GM21529 (cell line): ENCODE measurements at regions not wholly inside any gene's neighbourhood (a gene's known extent, or its start where the extent isn't known, plus 50 kb on each side); places are given as distances from the start of the nearest gene placed in this dataset.
"Not testable (repeated sequence)": the region's sequence is repeated elsewhere in the genome, so short reads cannot be mapped to it uniquely, and the experiment has no call there.

Experiments
- ATAC-seq: cut with Tn5 transposase; IDR thresholded peaks from one replicate; pipeline ENCODE4 v1.9.1; 2021; ENCODE audit not compliant: unreplicated experiment

DNA sequence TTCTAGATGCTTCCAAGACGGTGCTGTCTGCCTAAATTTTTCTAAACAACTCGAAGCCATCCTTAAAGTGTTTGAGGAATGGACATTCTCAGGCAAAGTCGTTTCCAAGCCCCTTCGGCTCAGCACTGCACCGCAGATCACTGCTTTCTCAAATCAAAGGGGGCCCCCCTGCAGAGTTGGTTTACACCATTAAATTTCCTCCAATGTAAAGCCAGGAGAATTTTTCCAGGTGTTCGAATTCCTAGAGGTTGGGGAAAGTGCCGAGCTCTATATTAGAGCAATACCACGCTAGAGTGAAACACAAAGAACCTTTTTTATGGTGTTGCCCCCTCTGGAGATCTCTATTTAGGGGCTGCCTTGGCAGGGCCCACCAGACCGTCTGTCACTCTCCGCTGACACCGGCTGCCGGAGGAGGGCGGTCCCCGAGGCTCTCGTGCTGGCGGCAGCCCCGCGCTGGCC lies 277.9 kb upstream of the NR2F2 start:
- no peak for ATAC-seq

DNA sequence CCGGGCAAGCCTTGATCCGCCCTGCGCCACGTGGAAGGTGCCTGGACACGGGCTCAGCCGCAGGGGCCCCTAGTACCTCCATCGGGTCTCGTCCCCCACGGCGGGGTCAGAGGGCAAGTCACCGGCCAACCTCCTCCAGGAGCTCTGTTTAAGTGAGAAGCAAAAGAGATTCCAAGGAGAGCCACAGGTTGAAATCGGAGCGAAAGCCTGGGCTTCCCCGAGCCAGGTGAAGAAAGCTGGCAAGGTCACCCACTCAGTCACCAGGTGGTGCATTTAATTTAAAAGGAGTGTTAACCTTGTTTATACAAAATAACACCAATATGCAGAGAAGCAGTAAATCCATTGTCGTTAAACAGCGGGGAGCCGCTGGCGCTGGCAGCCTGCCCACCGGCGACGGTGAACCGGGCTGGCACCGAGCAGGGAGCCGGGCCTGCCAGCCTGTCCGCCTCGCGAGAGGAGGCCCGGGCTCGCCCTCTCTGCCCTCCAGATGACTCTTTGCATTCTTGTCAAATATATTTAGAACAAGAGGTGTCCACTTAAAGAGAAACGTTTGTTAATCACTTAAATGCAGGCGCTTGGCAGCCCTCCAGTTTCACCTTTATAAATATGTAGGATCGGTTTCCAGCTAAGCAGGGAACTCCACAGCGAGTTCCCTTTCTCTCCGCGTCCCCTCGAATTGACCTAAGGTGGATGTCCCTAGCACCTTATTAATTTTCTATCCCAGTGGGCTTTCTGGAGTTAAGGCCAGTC lies 277.3 kb upstream of the NR2F2 start:
- no peak for ATAC-seq

DNA sequence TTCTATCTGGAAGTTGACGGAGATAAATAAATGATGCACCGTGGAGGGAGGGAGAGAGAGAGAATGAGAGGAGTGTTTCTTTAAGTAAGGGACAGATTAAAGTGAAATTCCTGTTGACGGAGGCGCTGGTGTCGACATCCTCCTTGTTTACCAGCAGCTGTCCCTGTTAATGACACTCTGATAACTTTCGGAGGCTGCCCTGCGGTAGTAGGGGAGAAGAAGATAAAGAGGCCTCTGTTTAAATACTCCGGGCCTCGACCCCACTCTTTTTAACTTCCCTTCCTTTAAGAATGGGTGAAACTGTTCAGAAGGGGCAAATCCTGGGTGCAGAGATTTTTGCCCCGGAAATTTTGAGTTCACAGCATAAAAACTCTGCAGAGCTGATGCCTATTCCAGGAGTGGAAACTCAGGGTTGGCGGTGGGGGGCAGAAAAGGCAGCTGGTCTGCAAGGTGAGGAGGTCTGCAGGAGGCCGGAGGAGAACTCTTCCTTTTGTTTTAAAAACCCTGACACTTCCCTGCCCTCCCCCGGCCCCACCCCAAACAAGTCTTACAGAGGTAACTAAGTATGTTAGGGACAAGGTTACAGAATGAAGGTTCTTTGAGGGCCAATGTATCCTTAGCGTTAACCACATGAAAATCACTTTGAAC lies 276.6 kb upstream of the NR2F2 start:
- ATAC-seq: no peak

DNA sequence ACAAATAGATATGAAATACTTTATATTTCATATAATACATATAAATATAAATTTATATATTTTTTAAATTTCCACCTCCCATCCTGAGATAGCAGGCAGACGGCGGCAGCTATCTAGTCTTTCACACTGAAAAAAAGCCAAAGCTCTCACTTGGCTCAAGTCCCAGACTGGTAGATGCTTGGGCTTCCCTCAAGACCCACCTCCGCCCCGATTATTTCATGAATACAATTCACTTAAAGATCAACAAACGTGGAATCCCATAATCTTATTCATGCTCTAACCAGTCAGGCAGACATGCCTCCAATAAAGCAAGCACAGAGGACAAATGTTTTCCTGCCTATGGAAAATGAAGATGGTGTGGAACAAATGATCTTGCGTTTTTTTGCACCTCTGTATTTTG lies 275.9 kb upstream of the NR2F2 start:
- ATAC-seq: no peak

DNA sequence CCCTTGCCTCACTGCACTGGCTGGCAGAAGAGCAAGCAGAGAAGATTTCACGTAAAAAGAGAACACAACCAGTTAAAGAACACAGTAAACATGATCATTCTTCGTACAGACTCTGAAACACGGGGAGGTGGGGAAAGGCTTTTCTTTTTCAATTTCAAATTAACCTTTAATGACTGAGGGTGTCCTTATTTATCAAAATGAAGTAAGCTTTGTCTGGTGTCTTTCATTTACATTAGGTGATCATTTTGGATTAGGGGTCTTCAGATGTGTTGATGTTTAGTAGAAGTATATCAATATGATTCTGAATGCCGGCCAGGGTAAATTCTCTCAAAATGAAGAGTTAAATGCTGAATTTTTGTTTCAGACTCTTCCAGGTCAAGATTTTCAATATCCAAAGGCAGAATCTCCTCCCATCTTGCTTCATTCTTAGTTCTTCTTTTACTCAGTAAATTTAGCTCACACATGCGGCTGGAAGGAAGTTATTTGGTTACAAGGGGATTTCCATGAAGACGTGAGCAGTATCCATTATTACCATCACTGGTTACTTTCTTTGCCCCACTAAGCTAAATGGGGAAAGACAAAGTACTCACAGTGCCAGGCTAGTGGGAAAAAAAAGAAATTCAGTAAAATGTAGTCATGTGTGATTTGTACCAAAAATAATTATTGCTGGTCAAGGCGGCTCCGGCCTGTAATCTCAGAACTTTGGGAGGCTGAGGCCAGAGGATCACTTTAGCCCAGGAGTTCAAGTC lies 272.2 kb upstream of the NR2F2 start:
- peak; percentile 78 for ATAC-seq

DNA sequence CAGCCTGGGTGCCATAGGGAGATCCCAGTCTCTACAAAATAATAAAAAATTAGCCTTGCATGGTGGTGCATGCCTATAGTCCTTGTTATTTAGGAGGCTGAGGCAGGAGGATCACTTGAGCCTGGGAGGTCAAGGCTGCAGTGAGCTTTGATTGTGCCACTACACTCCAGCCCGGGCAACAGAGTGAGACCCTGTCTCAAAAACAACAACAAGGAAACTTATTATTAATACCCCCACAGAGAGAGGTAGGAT lies 271.7 kb upstream of the NR2F2 start:
- ATAC-seq: not testable (repeated sequence)

DNA sequence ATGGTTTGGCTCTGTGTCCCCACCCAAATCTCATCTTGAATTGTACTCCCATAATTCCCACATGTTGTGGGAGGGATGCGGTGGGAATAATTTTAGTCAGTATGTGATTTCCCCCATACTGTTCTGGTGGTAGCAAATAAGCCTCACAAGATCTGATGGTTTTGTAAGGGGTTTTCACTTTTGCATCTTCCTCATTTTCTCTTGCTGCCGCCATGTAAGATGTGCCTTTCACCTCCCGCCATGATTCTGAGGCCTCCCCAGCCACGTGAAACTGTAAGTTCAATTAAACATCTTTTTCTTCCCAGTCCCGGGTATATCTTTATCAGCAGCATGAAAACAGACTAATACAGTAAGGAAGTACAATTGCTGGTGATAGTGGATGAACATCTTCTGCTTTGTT lies 269.9 kb upstream of the NR2F2 start:
- ATAC-seq: not testable (repeated sequence)

DNA sequence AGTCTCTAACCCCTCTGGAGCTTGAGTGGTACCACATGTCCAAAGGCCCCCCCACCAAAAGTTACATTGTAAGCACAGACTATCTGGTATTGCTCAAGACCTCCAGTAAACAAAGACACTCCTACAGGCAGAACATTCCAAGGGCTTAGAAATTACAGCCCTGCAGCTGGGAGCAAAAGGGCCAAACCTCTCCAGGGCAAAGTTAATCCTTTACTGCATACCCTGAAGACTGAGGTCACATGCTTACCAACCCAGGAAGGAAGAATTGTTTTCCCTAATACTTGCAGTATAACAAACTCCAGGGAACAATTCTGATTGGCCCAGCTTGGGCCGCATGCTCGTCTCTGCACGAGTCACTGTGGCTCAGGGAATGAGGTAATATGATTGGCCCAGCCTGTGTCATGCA lies 266.1 kb upstream of the NR2F2 start:
- no peak for ATAC-seq

DNA sequence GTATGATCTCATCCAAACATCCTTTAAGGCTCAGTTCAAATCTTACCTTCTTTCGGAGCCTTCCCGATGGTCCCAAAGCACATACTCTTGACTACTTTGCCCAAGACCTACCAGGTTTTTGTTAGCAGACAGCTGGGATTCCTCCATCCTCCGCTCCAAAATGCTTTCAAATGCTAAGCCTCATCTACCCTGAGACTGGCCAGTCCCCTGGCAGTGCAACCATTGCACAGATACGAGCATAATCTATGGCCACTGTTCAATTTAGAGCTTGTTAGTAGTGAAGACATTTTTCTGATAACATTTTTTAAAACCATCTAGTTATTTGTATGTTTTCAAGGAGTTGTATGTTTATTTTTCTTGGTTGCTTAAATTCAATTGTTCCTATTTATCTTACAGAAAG lies 264.4 kb upstream of the NR2F2 start:
- ATAC-seq: no peak

DNA sequence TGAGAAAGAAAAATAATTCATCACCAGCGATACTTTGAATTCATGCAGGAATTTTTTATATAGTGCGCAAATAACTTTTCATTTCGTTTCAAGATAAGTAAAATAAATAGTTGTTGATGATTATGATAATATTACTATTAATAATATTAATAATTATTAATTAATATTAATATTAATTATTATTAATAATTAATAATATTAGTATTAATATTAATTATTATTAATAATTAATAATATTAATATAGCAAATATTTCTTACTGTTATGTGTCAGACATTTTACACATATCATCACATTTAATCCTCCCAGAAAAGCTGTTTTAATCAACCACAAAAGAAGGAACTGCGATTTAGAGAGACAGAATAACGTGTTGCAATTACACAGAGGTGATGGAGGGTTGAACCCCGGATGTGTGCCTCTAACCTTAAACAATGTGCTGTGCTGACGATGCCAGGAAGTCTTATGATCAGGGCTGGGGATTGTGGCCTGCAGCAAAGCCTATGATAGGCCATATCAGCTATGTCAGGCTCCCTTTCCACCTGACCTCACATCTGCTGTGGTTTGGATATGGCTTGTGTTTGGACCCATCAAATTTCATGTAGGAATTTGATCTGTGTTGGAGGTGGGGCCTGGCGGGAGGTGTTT lies 263.5 kb upstream of the NR2F2 start:
- no peak for ATAC-seq

DNA sequence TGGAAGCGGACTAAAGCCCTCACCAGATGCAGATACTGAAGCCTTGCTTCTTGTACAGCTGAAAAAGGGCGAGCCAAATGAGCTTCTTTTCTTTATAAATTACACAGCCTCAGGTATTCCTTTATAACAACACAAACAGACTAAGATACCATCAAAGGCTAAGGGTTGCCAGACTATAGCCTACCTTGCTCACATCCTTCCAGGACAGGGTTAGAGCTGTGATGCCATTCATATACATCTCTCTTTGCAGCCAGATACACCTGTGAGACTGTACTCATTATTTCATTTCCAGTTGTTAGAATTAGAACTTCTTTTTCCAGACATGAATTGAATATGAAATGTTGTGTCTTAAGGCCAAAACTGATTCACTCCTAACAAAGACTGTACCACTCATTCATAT lies 262.8 kb upstream of the NR2F2 start:
- no peak for ATAC-seq

DNA sequence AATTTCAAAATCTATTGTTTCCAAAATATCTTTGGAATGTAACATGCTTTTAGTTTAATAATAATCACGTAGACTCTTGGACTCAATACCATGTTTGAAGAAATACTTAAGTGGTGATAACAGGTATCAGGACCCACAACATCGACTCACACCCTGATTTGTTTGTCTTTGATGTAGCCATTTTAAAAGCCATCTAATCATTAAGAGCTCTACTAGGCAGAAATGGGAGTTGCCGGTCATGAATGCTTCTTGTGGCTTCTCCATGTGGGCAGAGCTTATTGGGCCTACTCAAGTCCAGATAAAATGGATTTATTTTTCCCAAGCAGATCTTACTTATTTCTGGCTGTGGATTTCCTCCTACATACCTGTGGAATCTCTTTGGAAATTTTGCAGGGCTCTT lies 261.6 kb upstream of the NR2F2 start:
- no peak for ATAC-seq

DNA sequence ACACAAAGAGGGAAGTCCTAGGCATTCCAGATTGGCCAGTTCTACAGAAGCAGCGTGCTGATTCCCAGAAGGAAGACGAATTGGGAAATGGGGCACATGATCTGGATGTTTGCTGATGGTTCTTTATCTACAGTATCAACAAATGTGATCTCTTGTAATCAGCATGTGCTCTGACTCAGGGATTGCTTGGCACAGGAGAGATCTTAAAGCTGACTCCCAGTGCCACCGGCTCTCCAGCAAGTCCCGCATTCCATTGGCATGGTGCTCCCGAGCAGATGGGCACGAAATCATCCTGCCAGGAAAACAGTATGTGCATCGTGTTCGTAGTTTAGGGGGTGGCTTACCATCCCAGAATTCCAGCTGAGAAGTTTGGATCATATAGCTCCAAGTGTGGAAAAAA lies 259.9 kb upstream of the NR2F2 start:
- ATAC-seq: no peak

DNA sequence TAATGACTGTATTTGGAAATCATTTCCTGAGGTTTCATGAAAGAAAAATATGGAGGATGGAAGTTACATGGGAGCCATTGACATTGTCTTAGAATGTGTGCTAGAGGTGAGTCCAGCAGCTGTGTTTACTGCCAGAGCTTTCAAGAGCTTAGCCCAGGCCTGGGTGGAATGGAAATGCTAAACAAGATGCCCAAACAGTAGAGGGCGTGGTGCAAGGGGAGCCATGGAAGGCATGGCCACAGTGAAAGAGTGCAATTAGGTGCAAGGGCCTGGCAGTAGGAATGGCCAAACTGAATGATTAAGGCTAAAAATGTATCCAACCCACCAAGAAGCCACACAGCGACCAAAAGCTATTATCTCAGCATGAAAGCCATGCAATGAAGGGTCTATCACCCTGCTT lies 257.7 kb upstream of the NR2F2 start:
- no peak for ATAC-seq

DNA sequence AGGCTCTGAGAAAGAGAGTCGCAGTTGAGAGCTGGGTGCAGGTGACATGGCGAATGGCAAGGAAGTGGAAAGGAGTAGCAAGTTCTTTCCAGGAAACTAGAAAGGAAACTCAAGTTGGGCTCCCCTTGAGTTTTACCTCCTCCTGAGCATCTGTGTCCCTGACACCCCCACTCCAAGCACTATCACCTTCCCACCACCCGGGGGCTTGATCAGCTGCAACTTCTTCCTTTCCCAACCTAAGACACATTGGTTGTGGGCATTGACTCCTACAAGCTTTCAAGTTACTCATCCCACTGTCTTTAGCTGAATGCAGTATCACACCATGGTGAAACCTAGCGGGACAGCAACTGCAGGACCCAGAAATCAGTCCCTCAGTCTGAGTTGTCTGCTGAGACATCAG lies 256.6 kb upstream of the NR2F2 start:
- no peak for ATAC-seq

DNA sequence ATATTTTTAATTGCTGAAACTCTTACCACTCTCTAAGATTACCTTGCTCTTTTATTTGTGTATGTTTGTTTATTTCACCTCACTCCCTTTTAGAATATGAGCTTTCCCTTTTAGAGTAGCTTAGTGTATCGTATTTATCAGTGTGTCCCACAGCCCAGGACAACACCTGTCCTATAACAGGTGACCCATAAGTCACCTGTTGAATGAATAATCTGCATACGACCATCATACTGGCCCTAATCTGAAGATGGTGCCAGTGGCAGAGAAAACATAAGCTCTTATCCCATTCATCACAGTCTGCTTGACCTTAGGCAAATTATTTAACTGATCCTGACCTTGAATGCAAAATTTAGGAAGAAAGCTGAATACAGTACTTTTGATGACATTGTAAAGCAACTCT lies 254.6 kb upstream of the NR2F2 start:
- ATAC-seq: no peak

DNA sequence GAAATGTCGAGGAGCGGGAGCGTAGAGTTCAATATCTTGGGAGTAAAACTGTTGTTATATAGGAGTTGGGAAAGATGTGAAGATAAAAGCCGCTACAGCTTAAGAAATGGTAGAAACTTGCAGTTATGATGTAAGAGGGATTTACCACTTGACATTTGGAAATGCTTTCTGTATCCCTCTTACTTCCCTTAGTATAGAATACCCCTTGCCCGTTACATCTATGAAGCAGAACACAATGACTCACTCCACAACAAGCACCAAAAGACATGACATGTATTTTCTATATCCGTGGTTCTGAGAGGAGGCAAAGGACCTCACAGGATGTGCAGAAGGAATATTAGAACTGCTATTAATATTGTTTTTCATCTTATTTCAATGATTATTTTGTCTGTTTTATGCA lies 254.2 kb upstream of the NR2F2 start:
- no peak for ATAC-seq

DNA sequence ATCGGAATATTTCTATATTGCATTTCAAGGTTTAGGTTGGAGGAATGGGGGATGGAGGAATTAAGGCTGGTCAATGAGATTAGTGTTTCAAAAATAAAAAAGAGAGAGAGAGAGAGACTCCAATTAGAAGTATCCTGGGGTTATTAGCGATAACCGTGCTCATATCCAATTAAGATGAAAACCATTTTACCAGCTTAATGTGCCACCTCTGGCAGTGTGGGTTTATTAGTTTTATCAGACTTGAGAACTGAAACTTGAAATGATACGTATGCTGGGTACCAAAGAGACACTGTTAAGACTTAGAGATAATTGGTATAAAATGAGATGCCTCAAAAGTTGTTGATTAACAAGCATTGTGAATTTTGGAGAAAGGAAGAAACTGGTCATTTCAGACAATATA lies 251.5 kb upstream of the NR2F2 start:
- no peak for ATAC-seq

DNA sequence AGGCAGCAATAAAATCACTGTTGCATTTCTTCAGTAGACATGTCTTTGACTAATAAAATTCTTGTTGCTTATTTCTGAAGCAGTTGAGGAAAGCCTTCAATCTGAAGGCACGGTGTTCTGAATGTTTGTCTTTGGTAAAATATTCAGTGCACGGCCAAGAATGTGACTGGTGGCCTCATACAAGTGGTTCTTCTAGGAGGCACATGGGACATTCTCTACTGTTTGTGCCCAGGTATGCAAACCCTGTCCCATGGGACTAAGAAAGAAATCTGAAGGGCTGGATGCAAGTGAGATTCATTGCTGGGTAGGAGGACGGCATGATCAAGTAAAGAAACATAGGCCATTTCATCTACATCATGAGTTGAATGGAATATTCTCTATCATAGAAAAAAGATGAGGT lies 250.6 kb upstream of the NR2F2 start:
- ATAC-seq: no peak

DNA sequence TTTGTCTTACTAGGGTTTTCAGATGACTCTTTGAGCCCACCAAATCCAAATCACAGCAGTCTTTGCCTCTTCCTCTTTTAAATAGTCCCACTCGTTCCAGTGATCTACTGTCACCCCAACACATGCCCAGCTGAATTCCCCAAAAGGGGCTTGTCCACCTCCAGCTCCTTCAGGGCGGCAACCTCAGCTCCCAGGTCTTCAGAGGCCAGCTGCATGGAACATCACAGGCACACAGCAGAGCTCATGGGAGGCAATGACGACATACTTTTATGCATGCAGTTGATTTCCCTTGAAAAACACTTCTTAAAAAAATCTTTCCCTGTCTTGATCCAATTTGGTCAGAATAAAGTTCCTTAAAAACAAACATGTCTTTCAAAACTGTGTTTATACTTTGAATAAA lies 244.3 kb upstream of the NR2F2 start:
- ATAC-seq: no peak

DNA sequence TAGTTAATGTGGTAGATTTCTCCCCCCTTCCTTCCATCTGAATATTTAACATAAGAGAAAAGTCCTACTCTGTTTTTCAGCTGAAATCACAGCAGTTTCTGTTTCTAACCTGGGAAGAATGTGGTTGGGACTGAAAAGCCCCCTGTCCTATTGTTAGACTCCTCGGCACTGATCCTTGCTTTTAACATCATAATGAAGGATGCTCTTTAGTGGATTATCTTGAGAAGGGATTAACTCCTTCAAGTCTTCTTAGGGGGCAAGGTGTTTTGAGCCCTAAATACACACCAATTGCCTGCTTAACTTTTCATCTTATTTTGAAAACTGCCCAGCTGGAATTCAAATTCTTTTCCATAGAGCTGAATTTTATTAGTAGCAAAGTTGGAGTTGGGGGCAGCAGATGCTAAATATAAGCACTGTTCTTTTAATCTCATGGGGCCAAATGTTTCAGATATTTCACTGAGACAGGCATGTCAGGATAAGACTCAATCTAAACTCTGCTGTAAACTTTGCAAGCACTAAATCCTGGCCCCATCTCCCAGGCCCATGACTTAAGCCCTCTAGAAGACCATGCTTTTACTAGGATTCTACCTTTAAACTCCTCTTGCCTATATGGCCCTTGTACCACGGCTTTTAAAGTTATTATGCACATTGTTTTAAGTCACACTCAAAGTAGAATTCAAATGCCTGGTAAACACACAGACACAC lies 243.2 kb upstream of the NR2F2 start:
- ATAC-seq: no peak
